Amniotic epithelial cell (primary cell): ENCODE measurements at regions not wholly inside any gene's neighbourhood (a gene's known extent, or its start where the extent isn't known, plus 50 kb on each side); places are given as distances from the start of the nearest gene placed in this dataset.

Experiments used
- DNase-seq: peaks from one replicate; pipeline ENCODE4 v3.0.0-alpha.2; 2010; ENCODE audit warnings: low read depth

DNA sequence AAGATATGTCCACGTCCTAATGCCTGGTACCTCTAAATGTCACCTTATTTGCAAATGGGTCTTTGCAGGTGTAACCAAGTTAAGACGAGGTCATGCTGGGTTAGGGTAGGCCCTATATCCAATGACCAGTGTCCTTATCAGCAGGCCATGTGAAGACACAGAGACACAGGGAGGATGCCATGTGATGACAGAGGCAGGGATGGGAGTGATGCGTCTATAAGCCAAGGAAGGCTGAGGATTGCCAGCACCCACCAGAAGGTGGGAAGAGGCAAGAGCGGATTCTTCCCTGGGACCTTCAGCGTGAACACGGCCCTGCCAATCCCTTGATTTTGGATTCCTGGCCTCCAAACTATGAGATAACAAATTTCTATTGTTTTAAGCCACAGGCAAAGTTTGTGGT, 123.4 kb upstream of the CXCL14 start:
- no peak for DNase-seq

- no peak for DNase-seq
These were observed 121.9 kb upstream of the CXCL14 start for GRCh38 chr5:135700731-135701130.

GRCh38 chr5:135697959-135698345, 119.2 kb upstream of the CXCL14 start:
- no peak for DNase-seq

- no peak for DNase-seq
These were observed 118.6 kb upstream of the CXCL14 start for GRCh38 chr5:135697251-135697958.

DNA sequence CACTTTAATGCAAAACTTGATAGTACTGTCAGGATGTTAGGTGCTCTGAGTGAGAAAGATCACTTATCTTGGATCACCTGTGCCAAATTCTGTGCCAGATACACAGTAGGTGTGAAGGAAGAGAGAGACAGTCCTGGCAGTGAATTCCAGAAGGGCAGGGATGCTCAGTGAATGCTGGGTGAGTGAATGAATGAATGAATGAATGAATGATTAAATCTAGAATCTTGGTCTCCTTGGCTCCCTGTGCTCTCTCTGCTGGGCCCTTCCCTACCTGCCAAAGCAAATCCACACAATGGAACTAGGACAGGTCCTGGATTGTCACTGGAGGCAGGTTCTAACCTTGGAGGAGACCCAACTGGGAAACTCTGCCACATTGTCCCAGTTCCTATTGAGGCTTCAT, 117.5 kb upstream of the CXCL14 start:
- DNase-seq, result no peak

GRCh38 chr5:135695656-135696313, 117.0 kb upstream of the CXCL14 start:
- DNase-seq, result no peak

DNA sequence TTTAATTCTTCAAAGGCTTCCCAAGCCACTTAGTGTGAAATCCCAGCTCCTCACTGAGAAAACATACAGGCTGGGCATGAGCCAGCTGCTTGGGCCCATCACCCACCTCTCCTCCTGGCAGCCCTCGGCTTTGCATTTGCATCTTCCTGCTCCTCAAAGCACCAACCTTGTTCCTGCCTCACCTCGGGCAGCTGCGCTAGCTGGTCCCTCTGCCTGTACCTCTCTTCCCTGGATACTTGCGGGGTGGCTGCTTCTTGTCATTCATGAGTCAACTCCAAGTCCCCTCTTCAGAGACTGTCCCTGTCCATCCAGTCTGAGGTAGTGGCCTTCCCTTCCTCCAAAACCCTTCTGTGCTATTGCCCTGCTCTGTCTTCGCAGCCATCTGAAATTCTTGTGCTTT, 116.1 kb upstream of the CXCL14 start:
- no peak for DNase-seq

- DNase-seq, result no peak
These were observed 115.2 kb upstream of the CXCL14 start for GRCh38 chr5:135694012-135694411.

- DNase-seq, result no peak
These were observed 114.7 kb upstream of the CXCL14 start for GRCh38 chr5:135693371-135693955.

GRCh38 chr5:135691044-135691443, 112.3 kb upstream of the CXCL14 start:
- DNase-seq, result no peak

DNA sequence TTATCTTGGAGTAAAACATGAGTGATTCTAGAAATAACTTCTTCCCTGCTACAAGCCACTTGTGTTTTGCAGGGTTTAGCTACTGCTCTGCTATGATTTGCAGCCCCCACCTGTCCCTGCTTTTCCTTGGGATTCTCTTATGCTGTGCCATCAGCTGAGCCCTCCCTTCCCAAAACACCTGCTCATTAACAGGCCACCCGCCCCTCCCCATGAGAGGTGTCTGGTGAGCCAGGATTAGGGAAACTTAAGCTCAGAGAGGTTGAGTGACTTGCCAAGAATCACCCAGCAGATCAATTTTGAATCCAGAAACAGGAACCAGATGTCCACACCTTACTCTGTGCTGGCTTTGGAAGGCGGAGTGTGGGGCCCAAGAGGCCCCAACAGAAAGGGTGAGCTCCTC, 111.7 kb upstream of the CXCL14 start:
- no peak for DNase-seq

DNA sequence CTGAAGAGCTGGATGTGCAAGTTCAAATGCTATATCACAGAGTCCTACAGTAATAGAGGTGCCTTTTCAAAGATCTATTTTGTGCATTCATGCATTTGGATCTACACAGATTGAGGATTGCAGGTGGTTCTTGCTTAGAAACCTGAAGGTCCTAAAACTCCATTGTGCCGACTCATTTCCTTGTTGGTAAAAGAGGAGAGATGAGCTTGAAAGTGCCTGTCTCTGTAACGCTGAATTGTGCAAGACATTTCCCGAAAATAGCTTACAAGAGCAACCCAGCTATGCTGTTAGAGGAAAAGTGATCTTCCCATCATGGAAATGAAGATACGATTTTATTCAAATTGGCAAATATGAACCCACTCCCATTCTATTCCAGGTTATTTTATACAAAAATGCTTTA, 110.7 kb upstream of the CXCL14 start:
- no peak for DNase-seq

GRCh38 chr5:135688385-135688784, 109.6 kb upstream of the CXCL14 start:
- no peak for DNase-seq

GRCh38 chr5:135683189-135683588, 104.4 kb upstream of the CXCL14 start:
- no peak for DNase-seq

GRCh38 chr5:135680713-135681112, 101.9 kb upstream of the CXCL14 start:
- DNase-seq, result no peak

DNA sequence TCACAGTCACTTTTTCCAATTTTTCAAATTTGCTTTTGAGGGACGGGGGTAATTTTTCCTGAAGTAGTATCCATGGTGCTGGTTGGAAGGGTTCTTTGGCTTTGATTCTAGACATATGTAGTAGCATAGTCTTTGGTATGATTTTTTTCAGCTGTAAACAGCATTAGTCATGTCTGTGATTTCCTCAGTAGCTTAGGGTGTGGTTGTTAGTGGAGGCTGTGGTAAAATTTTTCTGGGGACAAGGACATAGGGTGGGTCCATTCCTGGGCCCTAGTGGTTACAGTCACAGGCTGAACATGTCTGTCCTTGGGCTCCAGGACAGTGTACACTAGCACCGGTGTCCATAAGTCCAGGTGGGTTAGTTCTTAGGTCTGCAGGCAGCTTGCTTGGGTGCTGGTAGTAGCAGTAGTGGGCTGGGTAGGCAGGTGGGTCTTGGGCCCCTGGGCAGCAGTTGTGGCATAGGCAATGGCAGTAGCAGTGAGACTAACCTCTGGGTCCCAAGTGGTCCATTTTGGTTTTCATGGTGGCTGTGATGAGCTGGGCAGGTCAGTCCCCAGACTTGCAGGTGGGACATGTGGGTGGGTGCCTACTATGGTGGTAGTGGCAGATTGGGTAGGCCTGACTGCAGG, 100.0 kb upstream of the CXCL14 start:
- DNase-seq, result no peak

DNA sequence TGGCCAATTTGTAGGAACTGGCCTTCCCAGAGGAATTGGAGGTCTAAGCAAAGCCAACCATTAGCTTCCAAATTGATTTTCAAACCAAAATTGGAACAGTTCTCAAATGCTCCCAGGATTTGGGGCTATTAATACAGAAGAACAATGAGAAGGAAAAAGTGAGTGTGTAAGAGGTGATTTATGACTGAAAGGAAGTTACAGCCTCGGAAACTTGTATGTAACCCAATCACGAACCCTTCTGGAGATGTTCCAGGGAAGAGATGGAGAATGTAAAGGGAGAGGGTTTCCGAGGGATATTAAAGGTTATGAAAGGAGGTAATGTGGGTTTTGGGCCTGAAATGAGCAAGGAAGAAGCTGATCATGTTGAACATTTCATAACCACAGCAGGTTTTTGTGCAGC, 93.2 kb upstream of the CXCL14 start:
- DNase-seq, result no peak

DNA sequence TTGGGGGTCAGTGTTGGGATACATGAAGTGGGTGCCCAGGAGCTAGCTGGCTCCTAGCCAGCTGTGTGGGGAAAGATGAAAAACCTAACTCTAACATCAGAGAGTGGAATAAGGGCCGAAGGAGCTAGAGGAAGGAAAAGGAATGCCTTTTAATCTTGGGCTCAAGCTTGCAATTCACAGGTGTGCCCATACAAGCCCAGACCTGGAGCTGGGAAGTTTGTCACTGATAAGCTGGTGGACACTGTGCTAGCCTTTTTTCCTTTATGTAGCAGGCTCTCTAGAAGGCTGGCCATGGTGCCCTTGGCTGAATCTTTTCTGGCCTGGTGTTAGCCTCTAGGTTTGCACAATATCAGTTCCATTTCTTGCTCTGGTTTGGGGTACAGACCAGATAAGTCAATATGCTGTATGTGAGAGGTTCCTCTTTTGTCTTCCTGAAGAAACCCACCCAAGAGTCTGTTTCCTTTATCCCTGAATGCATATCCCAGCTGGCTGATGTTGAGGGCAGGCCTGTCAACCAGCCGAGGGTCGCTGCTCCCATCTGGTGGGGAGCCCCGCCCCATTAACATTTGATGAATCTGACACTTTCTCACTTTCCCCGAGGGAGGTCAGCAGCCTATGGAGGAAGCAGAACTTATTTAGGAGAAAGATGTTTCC, 92.4 kb upstream of the CXCL14 start:
- no peak for DNase-seq

DNA sequence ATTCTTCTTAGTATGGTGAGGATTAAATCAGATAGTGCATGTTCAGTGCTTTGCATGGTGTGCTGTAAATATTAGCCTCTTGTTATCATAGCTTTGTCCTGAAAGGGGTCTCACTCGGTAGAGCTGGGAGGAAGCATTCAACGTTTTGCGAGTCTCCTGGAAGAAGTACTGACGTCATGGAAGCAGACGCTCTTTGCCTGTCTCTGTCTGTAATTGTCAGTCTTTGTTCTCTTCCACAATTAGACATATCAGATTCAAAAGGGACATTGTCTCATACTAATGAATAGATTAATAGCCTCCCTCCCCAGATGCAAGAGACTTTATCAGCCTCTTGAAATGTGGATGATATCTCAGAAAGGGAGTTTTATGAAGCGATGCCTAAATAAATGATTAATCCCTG, 91.8 kb upstream of the CXCL14 start:
- no peak for DNase-seq

DNA sequence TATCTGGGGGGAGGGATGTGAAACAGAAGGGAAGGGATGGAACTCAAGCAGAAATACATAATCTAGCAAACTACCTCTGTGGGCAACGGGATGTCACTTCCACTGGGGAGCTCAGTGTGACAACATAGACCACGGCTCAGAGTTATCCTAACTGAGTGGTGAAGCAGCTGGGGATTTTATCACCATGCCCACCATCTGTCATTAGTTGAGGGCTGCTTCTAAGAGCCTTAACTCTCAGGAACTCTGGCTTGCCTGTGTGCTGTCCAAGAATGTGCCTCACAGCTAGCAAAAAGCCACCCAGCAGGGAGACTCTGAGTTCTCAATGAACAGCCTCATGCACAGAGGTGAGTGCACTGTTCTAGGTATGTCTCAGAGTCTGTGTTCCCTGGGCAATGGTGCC, 90.6 kb upstream of the CXCL14 start:
- DNase-seq, result no peak

DNA sequence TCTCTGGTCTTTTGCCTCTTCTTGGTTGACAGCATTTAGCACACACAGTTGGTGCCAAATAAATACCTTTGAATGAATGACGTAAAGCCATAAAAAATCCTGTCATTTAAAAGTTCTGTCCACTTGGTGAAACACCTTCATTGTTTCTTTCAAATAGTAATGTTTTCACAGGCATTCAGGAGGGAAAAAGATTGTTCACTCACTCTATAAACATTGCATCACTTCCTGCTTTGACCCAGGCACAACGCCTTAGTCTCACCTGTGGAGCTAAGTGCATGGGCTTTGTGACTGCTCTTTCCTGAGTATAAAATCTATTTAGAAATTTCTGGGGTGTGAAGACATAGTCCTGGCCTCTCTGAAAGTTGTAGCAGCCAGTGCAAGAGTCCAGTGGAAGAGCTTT, 88.9 kb upstream of the CXCL14 start:
- no peak for DNase-seq

DNA sequence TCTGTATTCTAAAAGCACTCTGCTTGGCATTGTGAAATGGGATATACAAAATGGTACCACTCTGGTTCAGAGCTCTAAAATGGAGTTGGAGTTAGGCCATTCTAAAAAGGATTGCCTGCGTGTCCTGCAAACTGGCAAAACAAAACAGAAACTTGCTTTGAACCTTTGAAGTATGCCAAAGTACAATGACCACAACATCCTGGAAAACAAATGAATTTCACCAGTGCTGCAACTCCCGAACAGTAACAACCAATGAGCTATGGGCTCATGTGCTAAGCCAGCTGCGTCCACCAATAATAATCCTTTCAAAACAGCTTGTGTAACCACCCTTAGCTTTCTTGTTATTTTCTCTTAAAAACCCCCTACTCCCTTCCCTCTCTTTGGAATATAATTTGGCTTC, 88.4 kb upstream of the CXCL14 start:
- DNase-seq, result no peak

DNA sequence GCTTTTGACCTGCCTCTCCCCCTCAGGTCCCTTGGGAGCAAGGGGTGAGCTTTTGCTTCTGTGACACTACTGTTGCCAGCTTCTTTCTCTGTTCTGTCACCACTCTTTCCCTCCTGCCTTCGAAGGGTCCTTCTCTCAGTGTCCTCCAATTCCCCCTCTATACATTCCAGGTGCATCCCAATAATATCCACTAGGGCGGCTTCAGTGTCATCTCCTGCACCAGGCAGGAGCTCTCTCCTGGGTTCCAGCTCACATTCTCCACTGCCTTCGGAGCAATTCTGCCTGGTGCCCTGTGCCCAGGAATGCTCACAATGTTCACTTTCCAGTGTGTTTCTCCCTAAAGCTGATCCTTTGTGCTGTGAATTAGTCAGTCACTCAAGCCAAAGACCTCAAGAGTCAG, 83.9 kb upstream of the CXCL14 start:
- no peak for DNase-seq
